CD14-positive monocyte (primary cell): ENCODE measurements at regions not wholly inside any gene's neighbourhood (a gene's known extent, or its start where the extent isn't known, plus 50 kb on each side); places are given as distances from the start of the nearest gene placed in this dataset.

ENCODE experiments used
- DNase-seq, 3 donors: peaks; one replicate each; pipeline ENCODE4 v3.0.0-alpha.2; 2011 to 2022
- H2AFZ ChIP-seq: 2 replicates; pipeline ENCODE4 v1.6.0; 2012; ENCODE audit warnings: mild to moderate bottlenecking, low read depth, low read length, inconsistent platforms; ENCODE audit not compliant: insufficient read depth, poor library complexity, severe bottlenecking
- H3K27ac ChIP-seq, 2 donors: 1 replicate in 1 of 2; 2 replicates in 1 of 2; pipeline ENCODE4 v1.5.1; 2012 to 2013; ENCODE audit warnings: low read length in 2 of 2, control low read depth in 1 of 2, inconsistent platforms in 1 of 2, low read depth in 1 of 2, mild to moderate bottlenecking in 1 of 2
- H3K27me3 ChIP-seq, 2 donors: one replicate each; pipeline versions ENCODE4 v1.6.0 to v1.6.1; 2011 to 2013; ENCODE audit warnings: low read length in 2 of 2; ENCODE audit not compliant: control insufficient read depth in 2 of 2, insufficient read depth in 2 of 2
- H3K36me3 ChIP-seq, 2 donors: replicated peaks in 1 of 2; 1 replicate in 1 of 2; 2 replicates in 1 of 2; pipeline versions ENCODE4 v1.5.1 to v1.6.1; 2012 to 2013; ENCODE audit warnings: low read length in 2 of 2, control low read depth in 1 of 2, inconsistent platforms in 1 of 2, mild to moderate bottlenecking in 1 of 2; ENCODE audit not compliant: insufficient read depth in 2 of 2, control insufficient read depth in 1 of 2
- H3K4me1 ChIP-seq, 2 donors: 1 replicate in 1 of 2; 2 replicates in 1 of 2; pipeline versions ENCODE4 v1.5.1 to v1.6.1; 2012 to 2013; ENCODE audit warnings: low read length in 2 of 2, control low read depth in 1 of 2, inconsistent platforms in 1 of 2, mild to moderate bottlenecking in 1 of 2, moderate library complexity in 1 of 2; ENCODE audit not compliant: insufficient read depth in 2 of 2, control insufficient read depth in 1 of 2
- H3K4me2 ChIP-seq: replicated peaks from 2 replicates; pipeline ENCODE3; 2012; ENCODE audit warnings: low read length, moderate library complexity, mild to moderate bottlenecking; ENCODE audit not compliant: poor library complexity, severe bottlenecking; ENCODE audit errors: extremely low read depth
- H3K4me3 ChIP-seq, 3 experiments: fragments of 200-600 bp in 1 of 3; sonication (generic) in 1 of 3; replicated peaks in 1 of 3; 1 replicate in 2 of 3; 2 replicates in 1 of 3; pipeline ENCODE4 v1.5.1; 2011 to 2013; ENCODE audit warnings: low read length in 3 of 3, mild to moderate bottlenecking in 3 of 3, control low read depth in 2 of 3, low read depth in 2 of 3, inconsistent platforms in 1 of 3, moderate library complexity in 1 of 3
- H3K79me2 ChIP-seq: 2 replicates; pipeline ENCODE4 v1.6.0; 2012; ENCODE audit warnings: mild to moderate bottlenecking, control low read depth, inconsistent platforms, low read length, moderate library complexity; ENCODE audit not compliant: insufficient read depth
- H3K9ac ChIP-seq: 2 replicates; pipeline ENCODE4 v1.6.0; 2017; ENCODE audit warnings: low read length, mild to moderate bottlenecking; ENCODE audit not compliant: insufficient read depth, poor library complexity, severe bottlenecking
- H3K9me3 ChIP-seq, 2 donors: replicated peaks in 1 of 2; 1 replicate in 1 of 2; 2 replicates in 1 of 2; pipeline versions ENCODE4 v1.5.1 to v1.6.1; 2012 to 2013; ENCODE audit warnings: low read length in 2 of 2, control low read depth in 1 of 2; ENCODE audit not compliant: control insufficient read depth in 1 of 2, insufficient read depth in 1 of 2
- H4K20me1 ChIP-seq: 2 replicates; pipeline ENCODE4 v1.6.0; 2012; ENCODE audit warnings: mild to moderate bottlenecking, low read length, control low read depth, moderate library complexity; ENCODE audit not compliant: insufficient read depth
- H3K27ac Mint-ChIP-seq, 7 donors: one replicate each; pipeline ENCODE4 v1.8.0; 2020; ENCODE audit warnings: mild to moderate bottlenecking in 7 of 7, mixed read lengths in 7 of 7, moderate library complexity in 6 of 7, inconsistent platforms in 2 of 7
- H3K27me3 Mint-ChIP-seq, 3 donors: one replicate each; pipeline ENCODE4 v1.8.0; 2021 to 2022; ENCODE audit warnings: low read depth in 3 of 3, mild to moderate bottlenecking in 3 of 3, mixed read lengths in 3 of 3, moderate library complexity in 3 of 3, inconsistent platforms in 1 of 3
- H3K36me3 Mint-ChIP-seq, 2 donors: one replicate each; pipeline ENCODE4 v1.8.0; 2020; ENCODE audit warnings: mixed read lengths in 2 of 2, inconsistent platforms in 1 of 2, mild to moderate bottlenecking in 1 of 2
- H3K4me1 Mint-ChIP-seq: one replicate; pipeline ENCODE4 v1.8.0; 2020; ENCODE audit warnings: mild to moderate bottlenecking, mixed read lengths
- H3K4me3 Mint-ChIP-seq, 2 donors: one replicate each; pipeline ENCODE4 v1.8.0; 2020; ENCODE audit warnings: mild to moderate bottlenecking in 2 of 2, mixed read lengths in 2 of 2, moderate library complexity in 1 of 2
- H3K9me3 Mint-ChIP-seq, 7 donors: one replicate each; pipeline ENCODE4 v1.8.0; 2020 to 2022; ENCODE audit warnings: mixed read lengths in 7 of 7, mild to moderate bottlenecking in 6 of 7, moderate library complexity in 6 of 7, inconsistent platforms in 2 of 7
- CTCF ChIP-seq: fragments of 200-600 bp; IDR thresholded peaks from one replicate; pipeline ENCODE4 v1.8.0; 2022; ENCODE audit warnings: antibody characterized with exemption, mild to moderate bottlenecking
- WGBS: methylation state at CpG from one replicate; pipeline ENCODE4 v1.1.5; 2013; ENCODE audit warnings: missing lambda C conversion rate; ENCODE audit not compliant: insufficient coverage; 5-methylcytosine and 5-hydroxymethylcytosine counted together
- intact Hi-C, 2 donors: fragments of 100-400 bp; cut with micrococcal nuclease; formaldehyde crosslinking; loops; one replicate each; pipeline versions ENCODE4 v1.15.0 to v1.15.1; 2023

DNA sequence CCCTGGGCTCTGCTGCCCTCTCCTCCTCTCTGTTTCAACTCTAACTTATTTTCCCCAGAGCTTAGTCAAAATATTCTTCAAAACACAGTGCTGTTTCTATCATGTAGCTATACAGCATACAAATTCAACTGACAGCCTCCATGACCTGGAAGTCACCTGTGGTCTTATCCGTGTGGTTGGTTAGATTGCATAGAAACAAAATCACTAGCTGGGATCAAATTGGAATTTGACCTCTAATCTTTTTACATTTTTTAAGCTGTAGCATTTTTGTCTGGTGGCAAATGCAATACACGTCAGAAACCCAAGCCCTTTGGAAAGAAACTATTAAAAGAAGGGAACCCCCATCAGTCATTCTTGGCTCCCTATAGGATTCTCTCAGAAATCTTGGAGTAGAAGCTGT is 57.3 kb downstream of the ABCC12 start:
- Mint-ChIP-seq H3K9me3 (peaks cover 0 to 4% (median 0%) of the 10 kb centered on the region in 7 donors), H3K27me3 (peaks cover 1 to 13% (median 7%) of the 10 kb centered on the region in 3 donors), H3K27ac (no peak overlapping the region), H3K4me3 (no peak overlapping the region), H3K4me1 (no peaks in the 10 kb centered on the region), H3K36me3 (no peaks in the 10 kb centered on the region)
- Histone ChIP-seq H2AFZ (no peak overlapping the region), H4K20me1 (no peaks in the 10 kb centered on the region), H3K9me3 (no peaks in the 10 kb centered on the region), H3K27ac (no peak overlapping the region), H3K36me3 (no peaks in the 10 kb centered on the region), H3K79me2 (no peaks in the 10 kb centered on the region), H3K4me3 (no peak overlapping the region), H3K4me1 (no peaks in the 10 kb centered on the region), H3K9ac (no peak overlapping the region), H3K4me2 (no peak overlapping the region), H3K27me3 (no peaks in the 10 kb centered on the region)
- no CpG with 5 or more reads among the region's 2 CpGs for WGBS
- intact Hi-C loops = no loop called here
- no peak for DNase-seq
- TF ChIP-seq CTCF = no peak

DNA sequence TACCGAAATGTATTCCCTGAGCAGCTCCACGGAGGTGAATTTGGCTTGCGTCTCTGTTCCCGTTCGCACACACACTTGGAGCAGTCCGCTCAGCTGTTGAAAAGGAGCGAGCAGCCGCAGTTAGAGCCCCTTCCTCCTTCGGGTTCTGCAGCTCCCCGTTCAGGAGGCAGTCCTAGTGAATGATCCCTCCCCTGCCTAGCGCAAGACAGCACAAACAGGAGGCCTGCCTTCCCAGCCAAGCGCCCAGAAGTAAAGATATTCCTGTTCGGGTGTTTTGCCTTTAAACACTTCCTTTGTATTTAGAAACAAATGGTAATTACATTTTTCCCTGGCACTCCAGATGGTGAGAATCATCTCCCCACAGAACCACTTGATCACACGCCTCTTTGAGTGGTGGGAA is 64.7 kb downstream of the ABCC12 start:
- no peaks in the 10 kb centered on the region for H3K79me2 ChIP-seq
- H3K9me3 ChIP-seq = no peaks in the 10 kb centered on the region
- H3K36me3 ChIP-seq = no peaks in the 10 kb centered on the region
- Mint-ChIP-seq H3K4me1 (no peaks in the 10 kb centered on the region), H3K9me3 (peaks cover 0 to 4% (median 2%) of the 10 kb centered on the region in 7 donors), H3K27ac (no peak overlapping the region), H3K36me3 (no peaks in the 10 kb centered on the region), H3K4me3 (no peak overlapping the region), H3K27me3 (peaks cover 7 to 18% (median 12%) of the 10 kb centered on the region in 3 donors)
- H4K20me1 ChIP-seq = no peaks in the 10 kb centered on the region
- no peak overlapping the region for H3K4me2 ChIP-seq
- no peak for TF ChIP-seq CTCF
- H2AFZ ChIP-seq = no peak overlapping the region
- H3K4me3 ChIP-seq = no peak overlapping the region
- DNase-seq = no peak
- WGBS = 76% methylated on average over 12 of the region's 14 CpGs
- intact Hi-C loops = no loop called here
- H3K4me1 ChIP-seq = no peaks in the 10 kb centered on the region
- no peak overlapping the region for H3K27ac ChIP-seq
- no peak overlapping the region for H3K9ac ChIP-seq
- no peaks in the 10 kb centered on the region for H3K27me3 ChIP-seq
